Muscle of leg (tissue), 3 donors: ENCODE measurements at regions not wholly inside any gene's neighbourhood (a gene's known extent, or its start where the extent isn't known, plus 50 kb on each side); places are given as distances from the start of the nearest gene placed in this dataset.

ENCODE experiments used
- DNase-seq: peaks from one replicate; pipeline ENCODE4 v3.0.0; 2013
- H3K27ac ChIP-seq: one replicate; pipeline ENCODE4 v1.5.1; 2013; ENCODE audit warnings: mild to moderate bottlenecking, low read length, control low read depth
- H3K27me3 ChIP-seq: one replicate; pipeline ENCODE4 v1.6.1; 2013; ENCODE audit warnings: low read length; ENCODE audit not compliant: control insufficient read depth, insufficient read depth
- H3K36me3 ChIP-seq: one replicate; pipeline ENCODE4 v1.6.1; 2013; ENCODE audit warnings: low read length; ENCODE audit not compliant: control insufficient read depth, insufficient read depth
- H3K4me1 ChIP-seq: one replicate; pipeline ENCODE4 v1.6.1; 2013; ENCODE audit warnings: low read length; ENCODE audit not compliant: control insufficient read depth, insufficient read depth
- H3K4me3 ChIP-seq: one replicate; pipeline ENCODE4 v1.5.1; 2013; ENCODE audit warnings: low read length, control low read depth
- H3K9me3 ChIP-seq: replicated peaks from 2 replicates; pipeline ENCODE4 v1.6.1; 2013; ENCODE audit warnings: low read depth, low read length; ENCODE audit not compliant: control insufficient read depth
- WGBS: methylation state at CpG from one replicate; pipeline ENCODE4 v1.1.5; 2013; ENCODE audit warnings: missing lambda C conversion rate; ENCODE audit not compliant: insufficient coverage; 5-methylcytosine and 5-hydroxymethylcytosine counted together

DNA sequence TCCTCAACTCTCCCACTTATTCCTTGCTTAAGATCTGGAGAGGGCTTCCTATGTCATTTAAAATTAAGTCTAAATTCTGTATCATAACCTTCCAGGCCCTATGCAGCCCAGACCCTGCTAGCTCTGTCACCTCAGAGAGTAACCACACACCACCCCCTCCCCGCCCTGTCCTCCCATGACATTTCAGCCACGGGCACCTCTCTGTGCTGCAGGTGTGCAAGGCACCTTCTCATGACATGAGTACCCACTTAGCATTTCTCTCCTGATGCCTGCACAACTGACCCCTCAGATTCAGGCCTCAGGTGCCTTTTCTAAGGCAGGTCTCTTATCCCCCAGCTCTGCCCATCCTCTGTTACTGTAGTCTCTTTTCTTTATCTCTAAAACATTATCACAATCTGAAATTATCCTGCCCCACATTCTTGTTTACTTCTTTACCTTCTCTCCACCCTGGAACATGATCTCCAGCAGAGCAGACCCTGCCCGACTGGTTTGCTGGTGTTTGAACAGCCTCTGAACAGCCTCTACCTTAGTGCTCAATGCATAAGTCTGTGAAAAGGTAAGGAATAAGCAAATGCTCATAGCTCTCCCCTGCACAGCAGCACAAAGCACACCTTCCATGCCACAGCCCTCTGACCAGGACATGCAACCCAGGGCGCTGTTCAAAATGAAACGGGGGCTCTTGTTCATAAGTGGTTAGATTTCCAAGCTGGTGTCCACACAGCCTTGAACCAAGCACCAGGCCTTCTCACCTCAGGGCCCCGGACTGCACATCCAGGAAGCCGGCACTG lies 196.1 kb upstream of the B3GAT1 start:
- Histone ChIP-seq H3K27ac (no peak overlapping the region), H3K9me3 (no peaks in the 10 kb centered on the region), H3K4me3 (no peak overlapping the region), H3K27me3 (peaks cover 4% of the 10 kb centered on the region), H3K4me1 (no peaks in the 10 kb centered on the region), H3K36me3 (no peaks in the 10 kb centered on the region)
- 74% methylated on average over 5 of the region's 7 CpGs for WGBS
- no peak for DNase-seq

DNA sequence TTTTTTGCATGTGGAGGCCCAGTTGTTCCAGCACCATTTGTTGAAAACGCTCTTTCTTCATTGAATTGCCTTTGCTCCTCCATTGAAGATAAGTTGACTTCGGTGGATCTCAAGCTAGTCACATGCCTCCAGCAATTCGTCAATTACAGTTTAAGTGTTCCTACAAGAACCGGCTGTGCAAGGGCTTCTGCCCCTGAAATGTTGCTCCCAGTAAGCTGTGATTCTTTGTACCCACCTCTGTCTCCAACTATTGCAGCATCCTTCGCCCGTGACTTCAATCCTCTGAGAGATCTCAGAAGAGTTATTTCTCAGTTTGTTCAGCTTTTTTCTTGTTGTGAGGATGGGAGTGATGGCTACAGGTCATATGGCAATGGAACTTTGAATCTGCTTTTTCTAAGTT lies 194.2 kb upstream of the B3GAT1 start:
- no peak overlapping the region for H3K27ac ChIP-seq
- no peaks in the 10 kb centered on the region for H3K4me1 ChIP-seq
- DNase-seq = no peak
- no peaks in the 10 kb centered on the region for H3K27me3 ChIP-seq
- no peaks in the 10 kb centered on the region for H3K36me3 ChIP-seq
- H3K4me3 ChIP-seq = no peak overlapping the region
- 92% methylated on average over 4 of the region's 6 CpGs for WGBS
- no peaks in the 10 kb centered on the region for H3K9me3 ChIP-seq

DNA sequence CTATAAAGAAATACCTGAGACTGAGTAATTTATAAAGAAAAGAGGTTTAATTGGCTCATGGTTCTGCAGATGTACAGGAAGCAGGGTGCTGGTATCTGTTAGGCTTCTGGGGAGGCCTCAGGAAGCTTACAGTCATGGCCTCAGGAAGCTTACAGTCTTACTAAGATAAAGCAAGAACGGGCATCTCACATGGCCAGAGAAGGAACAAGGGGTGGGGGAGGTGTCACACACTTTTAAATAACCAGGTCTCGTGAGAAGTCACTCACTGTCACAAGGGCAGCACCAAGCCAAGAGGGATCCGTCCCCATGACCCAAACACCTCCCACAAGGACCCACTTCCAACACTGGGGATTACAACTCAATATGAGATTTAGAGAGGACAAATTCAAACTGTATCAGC lies 192.8 kb upstream of the B3GAT1 start:
- WGBS = 80% methylated on average over 1 of the region's 3 CpGs
- Histone ChIP-seq H3K4me3 (no peak overlapping the region), H3K27ac (no peak overlapping the region), H3K9me3 (no peaks in the 10 kb centered on the region), H3K27me3 (no peaks in the 10 kb centered on the region), H3K36me3 (no peaks in the 10 kb centered on the region), H3K4me1 (no peaks in the 10 kb centered on the region)
- no peak for DNase-seq

DNA sequence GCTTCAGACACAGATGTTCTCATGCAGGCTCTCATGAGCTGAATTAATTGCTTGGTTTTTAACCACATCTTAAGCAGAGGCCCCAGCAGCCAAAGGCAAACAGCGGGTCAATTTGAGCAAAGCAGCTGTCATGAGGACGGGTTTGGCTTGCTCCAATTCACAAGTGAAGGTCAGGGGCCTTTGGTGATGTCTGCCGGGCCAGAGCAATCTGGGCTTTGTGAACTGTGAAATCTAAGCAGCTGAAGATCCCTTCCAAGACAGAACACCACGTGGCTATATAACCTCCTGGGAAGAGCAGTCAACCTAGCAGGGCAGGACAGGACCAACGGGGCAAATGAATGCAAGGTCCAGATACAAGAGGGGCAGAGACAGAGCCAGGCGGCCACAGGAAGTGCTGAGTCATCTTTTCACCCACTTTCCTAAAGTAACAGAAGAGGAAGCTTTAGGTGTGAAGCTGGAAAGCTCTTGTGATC lies 187.3 kb upstream of the B3GAT1 start:
- peaks cover 6% of the 10 kb centered on the region for H3K27me3 ChIP-seq
- DNase-seq = peak; percentile 61
- no peaks in the 10 kb centered on the region for H3K36me3 ChIP-seq
- 34% methylated on average over 3 of the region's 6 CpGs for WGBS
- H3K27ac ChIP-seq = no peak overlapping the region
- no peak overlapping the region for H3K4me3 ChIP-seq
- H3K9me3 ChIP-seq = no peaks in the 10 kb centered on the region
- peaks cover 5% of the 10 kb centered on the region for H3K4me1 ChIP-seq

DNA sequence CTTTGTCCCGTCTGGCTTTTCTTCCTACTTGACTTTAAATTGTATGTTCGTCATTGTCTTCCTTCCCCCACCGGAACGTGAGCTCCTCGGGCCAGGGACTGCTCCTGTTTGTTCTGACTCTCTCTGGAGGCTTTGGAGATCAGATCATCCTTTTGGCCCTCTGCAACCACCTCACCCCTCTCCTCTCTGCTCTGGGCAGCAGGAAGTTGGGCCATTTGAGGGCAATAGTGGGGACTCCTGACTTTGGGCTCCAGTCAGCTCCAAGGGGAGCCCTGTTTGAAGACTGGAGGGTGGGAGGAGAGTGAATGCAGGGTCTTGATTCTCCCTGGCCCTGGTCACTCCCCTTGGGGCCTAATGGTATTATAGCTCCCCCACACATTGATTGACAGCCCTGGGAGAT lies 186.3 kb upstream of the B3GAT1 start:
- Histone ChIP-seq H3K27me3 (peaks cover 6% of the 10 kb centered on the region), H3K27ac (no peak overlapping the region), H3K9me3 (no peaks in the 10 kb centered on the region), H3K4me3 (no peak overlapping the region), H3K36me3 (no peaks in the 10 kb centered on the region), H3K4me1 (peaks cover 5% of the 10 kb centered on the region)
- WGBS = 68% methylated on average over 5 of the region's 5 CpGs
- no peak for DNase-seq

DNA sequence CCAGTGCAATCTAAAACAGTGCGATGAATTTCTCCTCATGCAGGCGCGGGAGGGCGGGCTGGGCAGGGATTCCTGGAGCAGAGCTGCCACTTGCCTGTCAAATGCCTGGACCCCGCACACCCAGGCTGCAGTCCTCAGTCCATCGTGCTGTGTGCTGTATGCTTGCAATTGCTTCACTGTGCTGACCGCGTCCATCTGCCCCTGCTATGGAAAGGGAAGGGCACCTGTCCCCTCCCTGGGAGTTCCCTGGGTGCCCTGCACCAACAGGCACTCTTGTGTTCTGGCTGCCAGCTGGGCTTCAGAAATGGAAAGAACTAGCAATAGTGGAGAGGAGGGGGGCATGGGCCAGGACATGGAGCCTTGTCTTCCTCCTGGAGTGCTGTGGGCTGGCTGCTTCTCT lies 185.4 kb upstream of the B3GAT1 start:
- Histone ChIP-seq H3K4me3 (no peak overlapping the region), H3K9me3 (no peaks in the 10 kb centered on the region), H3K4me1 (peaks cover 5% of the 10 kb centered on the region), H3K36me3 (no peaks in the 10 kb centered on the region), H3K27me3 (peaks cover 6% of the 10 kb centered on the region), H3K27ac (no peak overlapping the region)
- WGBS = 87% methylated on average over 6 of the region's 8 CpGs
- DNase-seq = no peak

DNA sequence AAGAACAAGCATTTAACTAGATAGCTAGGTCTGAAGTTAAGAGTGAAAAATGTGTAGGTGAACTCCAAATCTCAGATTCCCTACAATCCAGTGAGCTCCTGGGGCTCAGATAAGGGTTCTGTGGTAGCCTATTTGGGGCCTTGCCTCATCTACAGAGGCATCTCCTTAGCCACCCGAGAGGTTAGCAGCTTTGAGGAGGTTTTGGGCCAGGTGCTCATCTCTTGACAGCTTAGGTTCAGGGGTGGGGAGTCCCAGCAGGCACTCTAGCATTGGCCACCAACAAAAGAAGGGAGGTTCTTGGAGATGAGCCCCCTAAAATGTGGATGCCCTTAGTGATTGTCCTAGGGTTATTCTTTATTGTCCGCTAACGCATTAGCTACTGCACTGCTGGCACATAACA lies 184.4 kb upstream of the B3GAT1 start:
- Histone ChIP-seq H3K36me3 (no peaks in the 10 kb centered on the region), H3K9me3 (no peaks in the 10 kb centered on the region), H3K27ac (no peak overlapping the region), H3K27me3 (peaks cover 6% of the 10 kb centered on the region), H3K4me3 (no peak overlapping the region), H3K4me1 (peaks cover 5% of the 10 kb centered on the region)
- WGBS = 78% methylated on average over 1 of the region's 3 CpGs
- no peak for DNase-seq

DNA sequence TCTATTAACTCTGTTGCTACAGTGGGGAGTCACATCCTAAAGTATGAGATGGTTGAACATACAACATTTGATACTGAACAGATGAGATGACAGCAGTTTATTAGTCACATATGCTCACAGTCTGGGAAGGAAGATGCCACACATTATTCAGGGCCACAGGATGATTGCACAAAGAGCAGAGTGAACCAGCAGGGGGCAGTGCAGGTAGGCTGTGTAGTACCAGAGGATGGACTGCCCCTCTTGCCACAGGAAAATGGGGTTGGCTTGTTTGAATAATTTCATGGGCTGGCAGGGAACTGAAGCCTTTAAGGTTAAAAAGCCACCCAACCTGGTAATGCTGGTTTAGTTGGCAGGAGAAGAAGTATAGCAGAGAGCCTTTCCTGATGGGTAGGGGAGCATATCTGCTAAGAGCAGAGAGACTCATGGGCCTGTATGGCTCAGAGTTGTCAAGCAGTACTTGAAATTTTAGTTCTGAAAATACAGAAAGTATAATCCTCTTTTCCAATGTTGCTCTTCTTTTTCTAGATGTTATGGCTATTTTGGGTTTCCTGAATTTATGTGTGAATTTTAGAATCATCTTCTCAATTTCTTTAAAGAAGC lies 180.4 kb upstream of the B3GAT1 start:
- H3K4me3 ChIP-seq = no peak overlapping the region
- no peaks in the 10 kb centered on the region for H3K9me3 ChIP-seq
- H3K27me3 ChIP-seq = peaks cover 12% of the 10 kb centered on the region
- H3K36me3 ChIP-seq = no peaks in the 10 kb centered on the region
- no peak for DNase-seq
- no peaks in the 10 kb centered on the region for H3K4me1 ChIP-seq
- no peak overlapping the region for H3K27ac ChIP-seq

DNA sequence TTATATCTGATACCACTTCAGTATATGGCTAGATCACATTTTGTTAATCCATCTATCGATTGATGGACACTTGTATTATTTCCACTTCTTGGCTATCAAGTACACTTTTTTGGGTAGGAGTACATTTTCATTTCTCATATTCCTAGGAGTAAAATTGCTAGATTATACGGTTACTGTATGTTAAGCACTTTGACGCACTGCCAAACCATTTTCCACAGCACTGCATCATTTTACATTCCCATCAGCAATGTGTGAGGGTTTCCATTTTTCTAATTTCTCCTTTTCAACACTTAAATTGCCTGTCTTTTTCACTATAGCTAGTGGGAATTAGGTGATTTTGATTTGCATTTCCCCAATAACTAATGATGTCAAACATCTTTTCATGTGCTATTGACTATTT lies 179.3 kb upstream of the B3GAT1 start:
- DNase-seq = no peak
- no peak overlapping the region for H3K4me3 ChIP-seq
- peaks cover 13% of the 10 kb centered on the region for H3K27me3 ChIP-seq
- H3K4me1 ChIP-seq = no peaks in the 10 kb centered on the region
- no peaks in the 10 kb centered on the region for H3K9me3 ChIP-seq
- H3K27ac ChIP-seq = no peak overlapping the region
- WGBS = no CpG with 5 or more reads among the region's 3 CpGs
- H3K36me3 ChIP-seq = no peaks in the 10 kb centered on the region

DNA sequence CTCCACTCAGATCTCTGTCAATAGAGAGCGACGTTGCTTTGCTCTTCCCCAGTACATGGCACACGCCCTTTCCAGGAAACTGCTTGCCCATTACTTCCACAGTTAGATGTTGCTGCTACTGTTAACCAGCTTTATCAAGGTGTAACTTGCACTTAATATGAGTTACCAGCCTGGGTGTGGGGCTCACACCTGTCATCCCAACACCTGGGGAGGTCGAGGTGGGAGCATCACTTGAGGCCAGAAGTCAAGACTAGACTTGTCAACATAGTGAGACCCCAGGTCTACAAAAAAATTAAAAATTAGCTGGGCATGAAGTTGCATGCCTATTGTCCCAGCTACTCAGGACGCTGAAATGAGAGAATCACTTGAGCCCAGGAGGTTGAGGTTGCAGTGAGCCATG lies 177.1 kb upstream of the B3GAT1 start:
- DNase-seq = no peak
- WGBS = 60% methylated on average over 1 of the region's 5 CpGs
- Histone ChIP-seq H3K27ac (no peak overlapping the region), H3K4me3 (no peak overlapping the region), H3K27me3 (peaks cover 11% of the 10 kb centered on the region), H3K4me1 (peaks cover 6% of the 10 kb centered on the region), H3K9me3 (no peaks in the 10 kb centered on the region), H3K36me3 (no peaks in the 10 kb centered on the region)
